GM23248 (cell line): ENCODE measurements at regions not wholly inside any gene's neighbourhood (a gene's known extent, or its start where the extent isn't known, plus 50 kb on each side); places are given as distances from the start of the nearest gene placed in this dataset.

Experiments used
- EZH2 ChIP-seq: fragments of 200-600 bp; sonication (generic); IDR thresholded peaks from 2 replicates; pipeline ENCODE4 v1.6.1; 2018; ENCODE audit warnings: antibody characterized with exemption, mild to moderate bottlenecking; ENCODE audit not compliant: insufficient read depth, poor library complexity, severe bottlenecking
- EZH2phosphoT487 ChIP-seq: fragments of 200-600 bp; sonication (generic); IDR thresholded peaks from 2 replicates; pipeline ENCODE4 v1.6.1; 2018; ENCODE audit warnings: antibody characterized with exemption, moderate library complexity, mild to moderate bottlenecking, low read depth; ENCODE audit not compliant: insufficient read depth

DNA sequence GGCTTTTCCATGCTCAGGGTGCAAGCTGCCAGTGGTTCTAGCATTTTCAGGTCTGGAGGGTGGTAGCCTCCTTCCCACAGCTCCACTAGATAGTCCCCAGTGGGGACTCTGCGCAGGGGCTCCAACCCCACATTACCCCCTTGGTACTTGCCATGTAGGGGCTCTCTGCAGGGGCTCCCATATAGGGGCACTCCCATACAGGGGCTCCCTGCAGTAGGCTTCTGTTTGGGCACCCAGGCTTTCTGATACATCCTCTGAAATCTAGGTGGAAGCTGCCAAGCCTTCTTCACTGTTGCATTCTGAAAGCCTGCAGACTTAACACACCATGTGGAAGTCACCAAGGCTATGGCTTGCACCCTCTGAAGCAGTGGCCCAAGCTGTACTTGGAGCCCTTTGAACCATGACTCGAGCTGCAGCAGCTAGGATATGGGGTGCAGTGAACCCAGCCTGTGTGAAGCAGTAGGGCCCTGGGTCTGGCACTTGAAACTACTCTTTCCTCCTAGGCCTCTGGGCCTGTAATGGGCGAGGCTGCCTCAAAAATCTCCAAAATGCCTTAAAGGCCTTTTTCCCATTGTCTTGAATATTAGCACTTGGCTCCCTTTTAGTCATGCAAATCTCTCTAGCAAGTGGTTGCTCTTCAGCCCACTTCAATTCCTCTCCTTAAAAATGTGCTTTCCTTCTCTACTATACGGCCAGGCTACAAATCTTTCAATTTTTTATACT, 96.4 kb downstream of the TPRA1 start:
- TF ChIP-seq EZH2phosphoT487 (no peak), EZH2 (no peak)
